Cardiac muscle cell (in vitro differentiated cells and primary cell): ENCODE measurements at regions not wholly inside any gene's neighbourhood (a gene's known extent, or its start where the extent isn't known, plus 50 kb on each side); places are given as distances from the start of the nearest gene placed in this dataset.

Experiments used
- DNase-seq, 2 donors: peaks; one replicate each; pipeline versions ENCODE4 v3.0.0 to v3.0.0-alpha.2; 2010 to 2017; ENCODE audit warnings: low read depth in 1 of 2, low spot score in 1 of 2
- H3K27ac ChIP-seq: fragments of 200-600 bp; sonication (generic); 2 replicates; pipeline ENCODE4 v1.5.1; 2016
- H3K27me3 ChIP-seq: fragments of 200-600 bp; sonication (generic); 2 replicates; pipeline ENCODE4 v1.6.0; 2016; ENCODE audit warnings: control low read depth
- H3K36me3 ChIP-seq: fragments of 200-600 bp; sonication (generic); 2 replicates; pipeline ENCODE4 v1.5.1; 2016; ENCODE audit warnings: control low read depth
- H3K4me1 ChIP-seq: fragments of 200-600 bp; sonication (generic); 2 replicates; pipeline ENCODE4 v1.8.1; 2017; ENCODE audit warnings: low read depth, mild to moderate bottlenecking, mixed run types
- H3K4me3 ChIP-seq: fragments of 200-600 bp; sonication (generic); 2 replicates; pipeline ENCODE4 v1.5.1; 2016; ENCODE audit warnings: mild to moderate bottlenecking
- H3K9me3 ChIP-seq: fragments of 200-600 bp; sonication (generic); 2 replicates; pipeline ENCODE4 v1.5.1; 2017; ENCODE audit warnings: low read depth, mild to moderate bottlenecking, control low read depth
- TF ChIP-seq, protein P1 (sequence below): IDR thresholded peaks from 2 replicates; pipeline ENCODE4 v1.5.1; 2012; ENCODE audit warnings: low read depth, mild to moderate bottlenecking, low read length

DNA sequence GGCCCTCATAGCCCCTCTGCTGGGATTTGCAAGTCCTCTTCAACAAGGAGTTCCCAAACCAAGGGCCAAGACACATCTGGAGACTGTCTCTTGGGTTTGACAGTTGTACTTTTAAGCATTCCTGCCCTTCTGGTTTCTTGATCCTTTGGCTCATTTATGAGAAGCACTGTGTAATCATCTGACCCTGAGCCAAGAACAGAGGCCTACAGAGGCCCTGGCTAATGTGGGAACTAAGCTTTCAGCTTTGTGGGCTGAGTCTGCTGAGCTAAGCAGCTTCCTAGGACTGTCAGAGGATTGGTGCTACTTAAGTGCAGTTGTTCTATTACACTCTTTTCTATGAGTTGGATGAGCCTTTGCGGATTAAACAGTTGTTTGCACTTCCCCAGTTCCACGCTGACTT lies 178.3 kb downstream of the KBTBD8 start:
- TF ChIP-seq, protein P1, sequence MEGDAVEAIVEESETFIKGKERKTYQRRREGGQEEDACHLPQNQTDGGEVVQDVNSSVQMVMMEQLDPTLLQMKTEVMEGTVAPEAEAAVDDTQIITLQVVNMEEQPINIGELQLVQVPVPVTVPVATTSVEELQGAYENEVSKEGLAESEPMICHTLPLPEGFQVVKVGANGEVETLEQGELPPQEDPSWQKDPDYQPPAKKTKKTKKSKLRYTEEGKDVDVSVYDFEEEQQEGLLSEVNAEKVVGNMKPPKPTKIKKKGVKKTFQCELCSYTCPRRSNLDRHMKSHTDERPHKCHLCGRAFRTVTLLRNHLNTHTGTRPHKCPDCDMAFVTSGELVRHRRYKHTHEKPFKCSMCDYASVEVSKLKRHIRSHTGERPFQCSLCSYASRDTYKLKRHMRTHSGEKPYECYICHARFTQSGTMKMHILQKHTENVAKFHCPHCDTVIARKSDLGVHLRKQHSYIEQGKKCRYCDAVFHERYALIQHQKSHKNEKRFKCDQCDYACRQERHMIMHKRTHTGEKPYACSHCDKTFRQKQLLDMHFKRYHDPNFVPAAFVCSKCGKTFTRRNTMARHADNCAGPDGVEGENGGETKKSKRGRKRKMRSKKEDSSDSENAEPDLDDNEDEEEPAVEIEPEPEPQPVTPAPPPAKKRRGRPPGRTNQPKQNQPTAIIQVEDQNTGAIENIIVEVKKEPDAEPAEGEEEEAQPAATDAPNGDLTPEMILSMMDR: no peak

GRCh38 chr3:67192466-67192865 lies 194.4 kb downstream of the KBTBD8 start:
- H3K36me3 ChIP-seq: no peaks in the 10 kb centered on the region
- TF ChIP-seq, protein P1: no peak
- H3K27ac ChIP-seq: no peak overlapping the region
- no peak overlapping the region for H3K4me3 ChIP-seq
- no peaks in the 10 kb centered on the region for H3K9me3 ChIP-seq
- no peaks in the 10 kb centered on the region for H3K27me3 ChIP-seq
- no peaks in the 10 kb centered on the region for H3K4me1 ChIP-seq
- no peak for DNase-seq

More for the DNA sequence above, 178.3 kb downstream of the KBTBD8 start:
- DNase-seq: no peak
- Histone ChIP-seq H3K27ac (no peak overlapping the region), H3K9me3 (no peaks in the 10 kb centered on the region), H3K27me3 (no peaks in the 10 kb centered on the region), H3K36me3 (no peaks in the 10 kb centered on the region), H3K4me1 (no peaks in the 10 kb centered on the region), H3K4me3 (no peak overlapping the region)

- Histone ChIP-seq H3K27me3 (no peaks in the 10 kb centered on the region), H3K36me3 (no peaks in the 10 kb centered on the region), H3K4me1 (no peaks in the 10 kb centered on the region), H3K27ac (no peak overlapping the region), H3K4me3 (no peak overlapping the region), H3K9me3 (no peaks in the 10 kb centered on the region)
- TF ChIP-seq, protein P1: no peak
- no peak for DNase-seq
Observed at GRCh38 chr3:67196677-67197076, 198.6 kb downstream of the KBTBD8 start.

- Histone ChIP-seq H3K9me3 (no peaks in the 10 kb centered on the region), H3K4me3 (no peak overlapping the region), H3K27me3 (no peaks in the 10 kb centered on the region), H3K36me3 (no peaks in the 10 kb centered on the region), H3K27ac (no peak overlapping the region), H3K4me1 (no peaks in the 10 kb centered on the region)
- TF ChIP-seq, protein P1: no peak
- no peak for DNase-seq
Observed at GRCh38 chr3:67198374-67198773, 200.3 kb downstream of the KBTBD8 start.

- no peaks in the 10 kb centered on the region for H3K27me3 ChIP-seq
- H3K9me3 ChIP-seq: no peaks in the 10 kb centered on the region
- H3K36me3 ChIP-seq: no peaks in the 10 kb centered on the region
- H3K27ac ChIP-seq: no peak overlapping the region
- TF ChIP-seq, protein P1: no peak
- no peak overlapping the region for H3K4me3 ChIP-seq
- DNase-seq: no peak
- H3K4me1 ChIP-seq: peaks cover 8% of the 10 kb centered on the region
Observed at GRCh38 chr3:67200618-67201017, 202.5 kb downstream of the KBTBD8 start.

DNA sequence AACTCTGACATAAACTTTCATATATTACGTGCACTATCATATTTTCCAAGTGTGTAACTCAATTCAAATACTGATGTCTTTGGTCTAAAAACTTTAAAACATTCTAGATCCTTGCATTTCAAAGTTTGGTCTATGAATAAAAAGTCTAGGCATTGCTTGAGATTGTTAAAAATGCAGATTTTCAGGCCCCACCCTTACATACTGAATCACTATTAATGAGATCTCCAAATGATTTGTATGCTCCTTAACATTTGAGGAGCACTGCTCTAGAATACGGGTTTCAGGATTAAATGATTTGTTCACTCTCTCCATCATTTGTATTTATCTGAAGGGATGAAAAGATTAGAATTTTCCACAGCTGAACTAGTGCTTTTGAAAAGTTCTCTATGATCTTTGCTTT lies 202.9 kb downstream of the KBTBD8 start:
- Histone ChIP-seq H3K9me3 (no peaks in the 10 kb centered on the region), H3K36me3 (no peaks in the 10 kb centered on the region), H3K27me3 (no peaks in the 10 kb centered on the region), H3K4me3 (no peak overlapping the region), H3K4me1 (peaks cover 12% of the 10 kb centered on the region), H3K27ac (no peak overlapping the region)
- TF ChIP-seq, protein P1: no peak
- no peak for DNase-seq
